Thoracic aorta (tissue), 2 donors: ENCODE measurements at regions not wholly inside any gene's neighbourhood (a gene's known extent, or its start where the extent isn't known, plus 50 kb on each side); places are given as distances from the start of the nearest gene placed in this dataset.
A peak's percentile ranks its signal among the peaks of the same experiment; 100 is the strongest.

Experiments used
- ATAC-seq: fragments of 150-250 bp; one replicate; pipeline ENCODE4 v1.8.0; 2017; ENCODE audit warnings: low read depth; ENCODE audit not compliant: insufficient number of reproducible peaks, low FRiP score
- DNase-seq: peaks from one replicate; pipeline ENCODE4 v3.0.0-alpha.2; 2020; ENCODE audit warnings: low spot score
- H3K27ac ChIP-seq, 2 donors: fragments of 200-600 bp; sonication (generic); 1 replicate in 1 of 2; 2 replicates in 1 of 2; pipeline ENCODE4 v1.5.1; 2016; ENCODE audit warnings: mild to moderate bottlenecking in 2 of 2, moderate library complexity in 2 of 2
- H3K27me3 ChIP-seq: fragments of 200-600 bp; sonication (generic); replicated peaks from 2 replicates; pipeline ENCODE4 v1.6.0; 2016; ENCODE audit warnings: mild to moderate bottlenecking; ENCODE audit not compliant: insufficient read depth
- H3K36me3 ChIP-seq: fragments of 200-600 bp; sonication (generic); one replicate; pipeline ENCODE4 v1.5.1; 2016
- H3K4me1 ChIP-seq, 2 donors: fragments of 200-600 bp; sonication (generic); 1 replicate in 1 of 2; 2 replicates in 1 of 2; pipeline versions ENCODE4 v1.5.1 to v1.6.0; 2016; ENCODE audit warnings: low read depth in 2 of 2, mild to moderate bottlenecking in 1 of 2; ENCODE audit not compliant: control insufficient read depth in 1 of 2
- H3K4me3 ChIP-seq: fragments of 200-600 bp; sonication (generic); 2 replicates; pipeline ENCODE4 v1.5.1; 2016; ENCODE audit warnings: mild to moderate bottlenecking
- H3K9me3 ChIP-seq: fragments of 200-600 bp; sonication (generic); 2 replicates; pipeline ENCODE4 v1.5.1; 2016
- CTCF ChIP-seq: fragments of 200-600 bp; sonication (generic); IDR thresholded peaks from one replicate; pipeline ENCODE4 v1.5.1; 2019; ENCODE audit warnings: antibody characterized with exemption

DNA sequence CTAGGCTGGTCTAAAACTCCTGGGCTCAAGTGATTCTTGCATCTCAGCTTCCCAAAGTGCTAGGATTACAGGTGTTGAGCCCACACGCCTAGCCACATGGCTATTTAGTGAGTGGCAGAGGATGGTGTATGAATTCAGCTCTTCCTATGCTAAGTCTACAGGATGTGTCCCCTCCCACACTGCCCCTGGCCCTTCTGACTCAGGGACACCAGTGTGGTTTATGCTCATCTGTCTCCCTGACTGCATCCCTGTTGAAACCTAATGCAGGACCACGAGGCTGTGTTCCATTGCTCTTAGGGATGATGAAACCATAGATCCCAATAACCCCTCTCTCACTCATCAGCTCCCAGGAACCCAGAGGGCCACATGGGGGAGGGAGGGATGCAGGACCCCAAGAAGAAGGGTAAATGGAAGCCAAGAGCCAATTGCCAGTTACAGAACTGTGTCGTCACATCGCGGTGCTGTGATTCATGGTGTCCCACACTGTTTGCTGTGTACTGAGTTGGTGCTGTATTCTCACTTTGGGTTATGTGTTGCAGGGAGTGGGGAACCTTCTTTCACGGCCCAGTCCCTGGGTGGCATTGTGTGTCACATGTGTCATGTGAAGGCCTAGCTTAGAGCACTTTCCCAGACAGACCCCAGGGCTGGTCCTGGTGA lies 102.9 kb upstream of the HAAO start:
- H3K4me3 ChIP-seq: no peak overlapping the region
- peaks cover 0 to 19% of the 10 kb centered on the region in 2 donors for H3K4me1 ChIP-seq
- H3K27me3 ChIP-seq: no peaks in the 10 kb centered on the region
- ATAC-seq: no peak
- no peak for DNase-seq
- H3K36me3 ChIP-seq: no peaks in the 10 kb centered on the region
- TF ChIP-seq CTCF: no peak
- peak overlapping the region; percentile 70 to 80 for H3K27ac ChIP-seq
- no peaks in the 10 kb centered on the region for H3K9me3 ChIP-seq

DNA sequence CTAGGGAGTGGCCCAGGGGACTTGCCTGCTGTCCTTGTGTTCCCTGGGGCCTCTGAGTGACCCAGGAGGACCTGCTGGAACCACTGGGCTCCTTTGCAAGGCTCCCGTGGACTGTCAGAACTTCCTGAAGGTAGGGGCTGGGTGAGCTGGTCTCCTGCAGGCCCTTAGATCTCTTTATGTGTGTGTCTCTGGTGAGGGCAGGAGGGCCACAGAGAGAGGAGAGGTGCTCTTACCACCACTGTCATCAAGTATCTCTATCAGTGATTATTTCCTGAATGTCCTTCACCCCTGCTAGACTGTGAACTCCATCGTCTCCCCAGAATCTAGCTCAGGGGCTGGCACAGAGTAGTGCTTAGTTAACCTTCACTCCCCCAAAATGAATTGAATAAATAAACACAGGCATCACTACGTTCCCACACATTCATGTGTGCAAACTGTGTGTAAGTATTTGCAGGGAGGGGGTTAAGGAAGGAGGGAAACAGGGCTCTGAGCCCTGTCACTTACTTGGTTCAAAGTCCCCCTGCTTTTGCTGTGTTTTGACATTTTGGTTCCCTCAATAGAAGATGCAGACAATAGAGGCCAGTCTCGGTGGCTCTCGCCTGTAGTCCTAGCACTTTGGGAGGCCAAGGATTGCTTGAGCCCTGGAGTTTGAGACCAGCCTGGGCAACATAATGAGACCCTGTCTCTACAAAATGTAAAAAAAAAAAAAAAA lies 100.8 kb upstream of the HAAO start:
- no peak overlapping the region for H3K27ac ChIP-seq

DNA sequence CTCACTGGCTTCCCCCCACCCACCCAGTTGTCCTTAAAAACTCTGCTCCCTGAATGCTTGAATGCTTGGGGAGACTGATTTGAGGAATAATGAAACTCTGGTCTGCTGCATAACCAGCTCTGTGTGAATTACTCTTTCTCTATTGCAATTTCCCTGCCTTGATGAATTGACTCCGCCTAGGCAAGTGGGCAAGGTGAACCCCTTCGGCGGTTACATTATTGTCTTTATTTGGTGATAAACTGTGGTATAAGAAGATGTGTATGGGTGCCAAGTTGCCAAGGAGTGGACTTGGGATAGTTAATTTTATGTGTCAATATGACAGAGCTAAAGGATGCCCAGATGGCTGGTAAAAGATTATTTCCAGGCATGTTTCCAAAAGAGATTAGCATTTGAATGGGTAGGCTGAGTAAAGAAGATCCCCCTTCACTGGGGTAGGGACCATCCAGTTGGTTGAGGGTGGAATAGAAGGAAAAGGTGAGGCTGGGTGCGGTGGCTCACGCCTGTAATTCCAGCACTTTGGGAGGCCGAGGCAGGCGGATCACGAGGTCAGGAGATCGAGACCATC lies 98.5 kb upstream of the HAAO start:
- no peak for TF ChIP-seq CTCF
- ATAC-seq (no peak), DNase-seq (no peak)

More for the DNA sequence above, 100.8 kb upstream of the HAAO start:
- TF ChIP-seq CTCF: no peak
- Histone ChIP-seq H3K27me3 (no peaks in the 10 kb centered on the region), H3K4me3 (no peak overlapping the region), H3K4me1 (peaks cover 0 to 24% of the 10 kb centered on the region in 2 donors), H3K9me3 (no peaks in the 10 kb centered on the region), H3K36me3 (no peaks in the 10 kb centered on the region)
- DNase-seq (no peak), ATAC-seq (no peak)

GRCh38 chr2:42888321-42889245 lies 96.2 kb upstream of the HAAO start:
- Histone ChIP-seq H3K4me3 (no peak overlapping the region), H3K36me3 (no peaks in the 10 kb centered on the region), H3K27ac (peak overlapping the region in 1 of 2 donors; percentile 3), H3K27me3 (no peaks in the 10 kb centered on the region), H3K4me1 (peaks cover 5 to 10% of the 10 kb centered on the region in 2 donors), H3K9me3 (no peaks in the 10 kb centered on the region)
- no peak for TF ChIP-seq CTCF
- ATAC-seq (no peak), DNase-seq (no peak)

More for the DNA sequence above, 98.5 kb upstream of the HAAO start:
- H3K9me3 ChIP-seq: no peaks in the 10 kb centered on the region
- no peaks in the 10 kb centered on the region for H3K36me3 ChIP-seq
- H3K4me1 ChIP-seq: peaks cover 5 to 10% of the 10 kb centered on the region in 2 donors
- H3K4me3 ChIP-seq: no peak overlapping the region
- no peaks in the 10 kb centered on the region for H3K27me3 ChIP-seq
- H3K27ac ChIP-seq: no peak overlapping the region
